ENCODE measurements at regions not wholly inside any gene's neighbourhood (a gene's known extent, or its start where the extent isn't known, plus 50 kb on each side); places are given as distances from the start of the nearest gene placed in this dataset.

- no peak overlapping the region for H3K9ac ChIP-seq (ENCODE audit: low read depth, low read length)
- H3K36me3 ChIP-seq (ENCODE audit: insufficient read depth, low read length) = no peaks in the 10 kb centered on the region
- no peak overlapping the region for H3K4me3 ChIP-seq (ENCODE audit: low read length)
- no peak overlapping the region for H3K27ac ChIP-seq (ENCODE audit: low read depth, low read length)
- no peaks in the 10 kb centered on the region for H3K27me3 ChIP-seq (ENCODE audit: insufficient read depth, low read length)
- no peaks in the 10 kb centered on the region for H3K4me1 ChIP-seq (ENCODE audit: insufficient read depth, low read length)
- WGBS = 79% methylated on average over 5 of the region's 5 CpGs
- no peaks in the 10 kb centered on the region for H3K9me3 ChIP-seq (ENCODE audit: insufficient read depth, low read depth, low read length)
These were observed 216.2 kb upstream of the CHRNA7 start for GRCh38 chr15:31814082-31814481.

GRCh38 chr15:31815411-31816155 is 214.7 kb upstream of the CHRNA7 start:
- Histone ChIP-seq H3K27ac (ENCODE audit: low read depth, low read length) (no peak overlapping the region), H3K4me3 (ENCODE audit: low read length) (no peak overlapping the region), H3K9me3 (ENCODE audit: insufficient read depth, low read depth, low read length) (no peaks in the 10 kb centered on the region), H3K36me3 (ENCODE audit: insufficient read depth, low read length) (no peaks in the 10 kb centered on the region), H3K4me1 (ENCODE audit: insufficient read depth, low read length) (no peaks in the 10 kb centered on the region), H3K27me3 (ENCODE audit: insufficient read depth, low read length) (no peaks in the 10 kb centered on the region), H3K9ac (ENCODE audit: low read depth, low read length) (no peak overlapping the region)
- WGBS = 95% methylated on average over 15 of the region's 15 CpGs

- Histone ChIP-seq H3K4me1 (ENCODE audit: insufficient read depth, low read length) (no peaks in the 10 kb centered on the region), H3K9me3 (ENCODE audit: insufficient read depth, low read depth, low read length) (no peaks in the 10 kb centered on the region)
- WGBS = 83% methylated on average over 2 of the region's 2 CpGs
These were observed 207.9 kb upstream of the CHRNA7 start for GRCh38 chr15:31822463-31822862.

GRCh38 chr15:31824024-31824423 is 206.3 kb upstream of the CHRNA7 start:
- Histone ChIP-seq H3K27me3 (ENCODE audit: insufficient read depth, low read length) (no peaks in the 10 kb centered on the region), H3K27ac (ENCODE audit: low read depth, low read length) (no peak overlapping the region), H3K4me1 (ENCODE audit: insufficient read depth, low read length) (no peaks in the 10 kb centered on the region), H3K4me3 (ENCODE audit: low read length) (no peak overlapping the region), H3K9me3 (ENCODE audit: insufficient read depth, low read depth, low read length) (no peaks in the 10 kb centered on the region), H3K36me3 (ENCODE audit: insufficient read depth, low read length) (no peaks in the 10 kb centered on the region), H3K9ac (ENCODE audit: low read depth, low read length) (no peak overlapping the region)
- WGBS = 95% methylated on average over 5 of the region's 5 CpGs

More at GRCh38 chr15:31822463-31822862, 207.9 kb upstream of the CHRNA7 start:
- Histone ChIP-seq H3K27me3 (ENCODE audit: insufficient read depth, low read length) (no peaks in the 10 kb centered on the region), H3K36me3 (ENCODE audit: insufficient read depth, low read length) (no peaks in the 10 kb centered on the region), H3K9ac (ENCODE audit: low read depth, low read length) (no peak overlapping the region), H3K4me3 (ENCODE audit: low read length) (no peak overlapping the region), H3K27ac (ENCODE audit: low read depth, low read length) (no peak overlapping the region)

- H3K4me1 ChIP-seq (ENCODE audit: insufficient read depth, low read length) = no peaks in the 10 kb centered on the region
- no peaks in the 10 kb centered on the region for H3K27me3 ChIP-seq (ENCODE audit: insufficient read depth, low read length)
- H3K9ac ChIP-seq (ENCODE audit: low read depth, low read length) = no peak overlapping the region
- no peaks in the 10 kb centered on the region for H3K36me3 ChIP-seq (ENCODE audit: insufficient read depth, low read length)
- 0 out of 2 replicates have a peak, but pooled peaks cover 5% of the 10 kb centered on the region for H3K9me3 ChIP-seq (ENCODE audit: insufficient read depth, low read depth, low read length)
- no peak overlapping the region for H3K4me3 ChIP-seq (ENCODE audit: low read length)
- WGBS = 94% methylated on average over 3 of the region's 3 CpGs
- H3K27ac ChIP-seq (ENCODE audit: low read depth, low read length) = no peak overlapping the region
These were observed 201.7 kb upstream of the CHRNA7 start for GRCh38 chr15:31828594-31828993.

- Histone ChIP-seq H3K27ac (ENCODE audit: low read depth, low read length) (no peak overlapping the region), H3K9me3 (ENCODE audit: insufficient read depth, low read depth, low read length) (0 out of 2 replicates have a peak, but pooled peaks cover 5% of the 10 kb centered on the region), H3K4me3 (ENCODE audit: low read length) (no peak overlapping the region), H3K9ac (ENCODE audit: low read depth, low read length) (no peak overlapping the region), H3K27me3 (ENCODE audit: insufficient read depth, low read length) (no peaks in the 10 kb centered on the region), H3K4me1 (ENCODE audit: insufficient read depth, low read length) (no peaks in the 10 kb centered on the region), H3K36me3 (ENCODE audit: insufficient read depth, low read length) (no peaks in the 10 kb centered on the region)
- WGBS = 100% methylated on average over 1 of the region's 1 CpG
These were observed 199.7 kb upstream of the CHRNA7 start for GRCh38 chr15:31830591-31830990.

GRCh38 chr15:31831596-31831995 is 198.7 kb upstream of the CHRNA7 start:
- Histone ChIP-seq H3K9me3 (ENCODE audit: insufficient read depth, low read depth, low read length) (0 out of 2 replicates have a peak, but pooled peaks cover 5% of the 10 kb centered on the region), H3K27ac (ENCODE audit: low read depth, low read length) (no peak overlapping the region), H3K27me3 (ENCODE audit: insufficient read depth, low read length) (no peaks in the 10 kb centered on the region), H3K36me3 (ENCODE audit: insufficient read depth, low read length) (no peaks in the 10 kb centered on the region), H3K9ac (ENCODE audit: low read depth, low read length) (no peak overlapping the region), H3K4me3 (ENCODE audit: low read length) (no peak overlapping the region), H3K4me1 (ENCODE audit: insufficient read depth, low read length) (no peaks in the 10 kb centered on the region)
- 95% methylated on average over 10 of the region's 10 CpGs for WGBS

GRCh38 chr15:31834654-31835053 is 195.7 kb upstream of the CHRNA7 start:
- Histone ChIP-seq H3K9ac (ENCODE audit: low read depth, low read length) (no peak overlapping the region), H3K36me3 (ENCODE audit: insufficient read depth, low read length) (no peaks in the 10 kb centered on the region), H3K9me3 (ENCODE audit: insufficient read depth, low read depth, low read length) (0 out of 2 replicates have a peak, but pooled peaks cover 5% of the 10 kb centered on the region), H3K27me3 (ENCODE audit: insufficient read depth, low read length) (no peaks in the 10 kb centered on the region), H3K4me1 (ENCODE audit: insufficient read depth, low read length) (no peaks in the 10 kb centered on the region), H3K4me3 (ENCODE audit: low read length) (no peak overlapping the region), H3K27ac (ENCODE audit: low read depth, low read length) (no peak overlapping the region)
- WGBS = 78% methylated on average over 3 of the region's 3 CpGs

GRCh38 chr15:31839388-31839787 is 190.9 kb upstream of the CHRNA7 start:
- Histone ChIP-seq H3K27ac (ENCODE audit: low read depth, low read length) (no peak overlapping the region), H3K36me3 (ENCODE audit: insufficient read depth, low read length) (no peaks in the 10 kb centered on the region), H3K4me1 (ENCODE audit: insufficient read depth, low read length) (no peaks in the 10 kb centered on the region), H3K4me3 (ENCODE audit: low read length) (no peak overlapping the region), H3K9me3 (ENCODE audit: insufficient read depth, low read depth, low read length) (no peaks in the 10 kb centered on the region), H3K27me3 (ENCODE audit: insufficient read depth, low read length) (no peaks in the 10 kb centered on the region), H3K9ac (ENCODE audit: low read depth, low read length) (no peak overlapping the region)
- 87% methylated on average over 3 of the region's 3 CpGs for WGBS

- no peak overlapping the region for H3K9ac ChIP-seq (ENCODE audit: low read depth, low read length)
These were observed 189.4 kb upstream of the CHRNA7 start for GRCh38 chr15:31840849-31841476.

GRCh38 chr15:31842532-31843195 is 187.7 kb upstream of the CHRNA7 start:
- H3K36me3 ChIP-seq (ENCODE audit: insufficient read depth, low read length) = no peaks in the 10 kb centered on the region
- no peak overlapping the region for H3K9ac ChIP-seq (ENCODE audit: low read depth, low read length)
- 85% methylated on average over 6 of the region's 6 CpGs for WGBS
- H3K4me3 ChIP-seq (ENCODE audit: low read length) = no peak overlapping the region
- H3K27ac ChIP-seq (ENCODE audit: low read depth, low read length) = no peak overlapping the region
- H3K9me3 ChIP-seq (ENCODE audit: insufficient read depth, low read depth, low read length) = no peaks in the 10 kb centered on the region
- H3K27me3 ChIP-seq (ENCODE audit: insufficient read depth, low read length) = no peaks in the 10 kb centered on the region
- no peaks in the 10 kb centered on the region for H3K4me1 ChIP-seq (ENCODE audit: insufficient read depth, low read length)

More at GRCh38 chr15:31840849-31841476, 189.4 kb upstream of the CHRNA7 start:
- H3K4me1 ChIP-seq (ENCODE audit: insufficient read depth, low read length) = no peaks in the 10 kb centered on the region
- H3K27me3 ChIP-seq (ENCODE audit: insufficient read depth, low read length) = no peaks in the 10 kb centered on the region
- H3K36me3 ChIP-seq (ENCODE audit: insufficient read depth, low read length) = no peaks in the 10 kb centered on the region
- H3K27ac ChIP-seq (ENCODE audit: low read depth, low read length) = no peak overlapping the region
- no peak overlapping the region for H3K4me3 ChIP-seq (ENCODE audit: low read length)
- WGBS = 94% methylated on average over 9 of the region's 9 CpGs
- H3K9me3 ChIP-seq (ENCODE audit: insufficient read depth, low read depth, low read length) = no peaks in the 10 kb centered on the region
